HCT116 (cell line): ENCODE measurements at regions not wholly inside any gene's neighbourhood (a gene's known extent, or its start where the extent isn't known, plus 50 kb on each side); places are given as distances from the start of the nearest gene placed in this dataset.
A peak's percentile ranks its signal among the peaks of the same experiment; 100 is the strongest.
"Not testable (repeated sequence)": the region's sequence is repeated elsewhere in the genome, so short reads cannot be mapped to it uniquely, and the experiment has no call there.

Source experiments
- ATAC-seq: fragments of 200-7000 bp; cut with Tn5 transposase; 2 replicates; pipeline ENCODE4 v1.9.1; 2020; ENCODE audit warnings: mild to moderate bottlenecking, moderate library complexity
- BruUV-seq: library from RNA; stranded (reverse); fragments of 400-500 nt; replicated peaks from 2 replicates; lab custom pipeline; 2021; lab: Mats Ljungman, UMichigan
- CTCF ChIA-PET: fragments of 300-600 bp; sonication (Branson Sonifier 250); formaldehyde crosslinking; loops from one replicate; lab custom pipeline; 2021; ENCODE audit warnings: antibody characterized with exemption; lab: Charles Lee
- POLR2A ChIA-PET: fragments of 300-600, 350-600 bp; sonication (Branson Sonifier 250); formaldehyde crosslinking; loops from one replicate; lab custom pipeline; 2021; ENCODE audit warnings: antibody characterized with exemption; lab: Charles Lee
- RAD21 ChIA-PET, 2 experiments: fragments of 300-600 bp; sonication (Branson Sonifier 250); formaldehyde crosslinking; loops; one replicate each; lab custom pipeline; 2023; ENCODE audit warnings: low total read pairs in 2 of 2; ENCODE audit not compliant: uncharacterized antibody in 2 of 2, unreplicated experiment in 2 of 2, low non-redundant PET in 1 of 2; lab: Charles Lee
- DNase-seq: peaks from one replicate; pipeline ENCODE4 v3.0.0-alpha.2; 2010; ENCODE audit warnings: low read depth, low spot score
- H2AFZ ChIP-seq: fragments of 200-600 bp; shearing (Covaris generic), sonication (generic); 2 replicates; pipeline ENCODE4 v1.6.1; 2017; ENCODE audit warnings: low read depth, mixed run types, mixed read lengths, antibody characterized with exemption, low read length; ENCODE audit not compliant: poor library complexity, severe bottlenecking
- H3K27ac ChIP-seq: 2 replicates; pipeline ENCODE4 v1.5.1; 2012; ENCODE audit warnings: low read depth, low read length
- H3K27me3 ChIP-seq: fragments of 200-600 bp; sonication (generic); 2 replicates; pipeline ENCODE4 v1.6.1; 2016; ENCODE audit warnings: mixed run types, low read length, mixed read lengths; ENCODE audit not compliant: insufficient read depth
- H3K36me3 ChIP-seq, 2 experiments: fragments of 200-500 bp in 1 of 2; fragments of 200-600 bp in 1 of 2; sonication (Bioruptor generic) in 1 of 2; sonication (generic) in 1 of 2; 2 replicates each; pipeline versions ENCODE4 v1.5.1 to v1.6.1; 2014 to 2016; ENCODE audit warnings: low read length in 2 of 2, inconsistent platforms in 1 of 2, mixed read lengths in 1 of 2, mixed run types in 1 of 2; ENCODE audit not compliant: insufficient read depth in 2 of 2, control insufficient read depth in 1 of 2
- H3K4me1 ChIP-seq, 2 experiments: fragments of 200-600 bp in 1 of 2; sonication (generic) in 1 of 2; 2 replicates each; pipeline versions ENCODE4 v1.5.1 to v1.6.1; 2012 to 2017; ENCODE audit warnings: low read length in 2 of 2, inconsistent platforms in 1 of 2, mild to moderate bottlenecking in 1 of 2, mixed read lengths in 1 of 2, mixed run types in 1 of 2, moderate library complexity in 1 of 2; ENCODE audit not compliant: insufficient read depth in 2 of 2, control insufficient read depth in 1 of 2
- H3K4me2 ChIP-seq: fragments of 200-600 bp; sonication (generic); 2 replicates; pipeline ENCODE4 v1.6.1; 2017; ENCODE audit warnings: mixed run types, low read length, mixed read lengths
- H3K4me3 ChIP-seq, 2 experiments: fragments of 200-600 bp in 1 of 2; sonication (generic) in 1 of 2; replicated peaks in 1 of 2; 2 replicates each; pipeline ENCODE4 v1.5.1; 2011 to 2016; ENCODE audit warnings: low read length in 2 of 2, control low read depth in 1 of 2, low read depth in 1 of 2, mild to moderate bottlenecking in 1 of 2, mixed read lengths in 1 of 2, mixed run types in 1 of 2
- H3K79me2 ChIP-seq: fragments of 200-600 bp; sonication (generic); 2 replicates; pipeline ENCODE4 v1.6.1; 2017; ENCODE audit warnings: mild to moderate bottlenecking, mixed run types, low read length, moderate library complexity, mixed read lengths; ENCODE audit not compliant: insufficient read depth
- H3K9ac ChIP-seq: fragments of 200-600 bp; sonication (generic); 2 replicates; pipeline ENCODE4 v1.6.1; 2016; ENCODE audit warnings: low read length, mixed read lengths
- H3K9me2 ChIP-seq: fragments of 200-600 bp; sonication (generic), shearing (Covaris generic); 2 replicates; pipeline ENCODE4 v1.6.1; 2017; ENCODE audit warnings: mixed run types, mild to moderate bottlenecking, moderate library complexity; ENCODE audit not compliant: insufficient read depth
- H3K9me3 ChIP-seq, 2 experiments: fragments of 200-500 bp in 1 of 2; fragments of 200-600 bp in 1 of 2; sonication (Bioruptor generic) in 1 of 2; sonication (generic) in 1 of 2; 2 replicates each; pipeline ENCODE4 v1.6.1; 2014 to 2017; ENCODE audit warnings: low read length in 2 of 2, mixed read lengths in 2 of 2, inconsistent platforms in 1 of 2, low read depth in 1 of 2, mild to moderate bottlenecking in 1 of 2, mixed run types in 1 of 2, moderate library complexity in 1 of 2; ENCODE audit not compliant: control insufficient read depth in 1 of 2, insufficient read depth in 1 of 2
- H4K20me1 ChIP-seq: fragments of 200-600 bp; sonication (generic), shearing (Covaris generic); 2 replicates; pipeline ENCODE4 v1.6.1; 2017; ENCODE audit warnings: mixed run types, mild to moderate bottlenecking, moderate library complexity; ENCODE audit not compliant: insufficient read depth
- CBX3 ChIP-seq: IDR thresholded peaks from 2 replicates; pipeline ENCODE4 v1.6.1; 2012; ENCODE audit warnings: low read depth
- EGR1 ChIP-seq: IDR thresholded peaks from 2 replicates; pipeline ENCODE4 v1.6.1; 2012; ENCODE audit warnings: low read depth
- ELF1 ChIP-seq: IDR thresholded peaks from 2 replicates; pipeline ENCODE4 v1.6.1; 2012; ENCODE audit warnings: low read depth, borderline replicate concordance
- EZH2phosphoT487 ChIP-seq: fragments of 200-600 bp; IDR thresholded peaks from 2 replicates; pipeline ENCODE4 v1.6.1; 2018; ENCODE audit warnings: antibody characterized with exemption, borderline replicate concordance
- JUND ChIP-seq: IDR thresholded peaks from 2 replicates; pipeline ENCODE4 v1.6.1; 2012
- POLR2A ChIP-seq: IDR thresholded peaks from 2 replicates; pipeline ENCODE4 v1.7.0; 2011; ENCODE audit warnings: borderline replicate concordance; ENCODE audit not compliant: insufficient read depth, insufficient read length; ENCODE audit errors: extremely low read depth
- POLR2AphosphoS5 ChIP-seq: IDR thresholded peaks from 2 replicates; pipeline ENCODE4 v1.6.1; 2011; ENCODE audit warnings: mild to moderate bottlenecking, low read depth, low read length, moderate library complexity
- SIN3A ChIP-seq: IDR thresholded peaks from 2 replicates; pipeline ENCODE4 v1.6.1; 2012; ENCODE audit warnings: low read depth
- SRF ChIP-seq: IDR thresholded peaks from 2 replicates; pipeline ENCODE4 v1.6.1; 2012; ENCODE audit warnings: low read depth
- TCF7L2 ChIP-seq: IDR thresholded peaks from 2 replicates; pipeline ENCODE4 v1.7.0; 2011; ENCODE audit warnings: borderline replicate concordance, inconsistent platforms; ENCODE audit not compliant: insufficient read depth, insufficient read length; ENCODE audit errors: extremely low read depth
- YY1 ChIP-seq: IDR thresholded peaks from 2 replicates; pipeline ENCODE4 v1.6.1; 2011; ENCODE audit warnings: low read length, low read depth, moderate library complexity, mild to moderate bottlenecking; ENCODE audit not compliant: insufficient replicate concordance; ENCODE audit errors: extremely low read depth
- ZNF274 ChIP-seq: fragments of 200-500 bp; sonication (Bioruptor generic); IDR thresholded peaks from 2 replicates; pipeline ENCODE4 v1.6.1; 2014; ENCODE audit warnings: mild to moderate bottlenecking, low read depth, low read length, inconsistent platforms
- intact Hi-C: fragments of 100-400 bp; cut with micrococcal nuclease; formaldehyde crosslinking; loops from 2 replicates; pipeline ENCODE4 v1.10.0; 2022
- TF ChIP-seq, protein P1 (sequence below): IDR thresholded peaks from 2 replicates; pipeline ENCODE4 v1.6.1; 2012
- TF ChIP-seq, protein P2 (sequence below): IDR thresholded peaks from 2 replicates; pipeline ENCODE4 v1.6.1; 2012; ENCODE audit warnings: low read depth

DNA sequence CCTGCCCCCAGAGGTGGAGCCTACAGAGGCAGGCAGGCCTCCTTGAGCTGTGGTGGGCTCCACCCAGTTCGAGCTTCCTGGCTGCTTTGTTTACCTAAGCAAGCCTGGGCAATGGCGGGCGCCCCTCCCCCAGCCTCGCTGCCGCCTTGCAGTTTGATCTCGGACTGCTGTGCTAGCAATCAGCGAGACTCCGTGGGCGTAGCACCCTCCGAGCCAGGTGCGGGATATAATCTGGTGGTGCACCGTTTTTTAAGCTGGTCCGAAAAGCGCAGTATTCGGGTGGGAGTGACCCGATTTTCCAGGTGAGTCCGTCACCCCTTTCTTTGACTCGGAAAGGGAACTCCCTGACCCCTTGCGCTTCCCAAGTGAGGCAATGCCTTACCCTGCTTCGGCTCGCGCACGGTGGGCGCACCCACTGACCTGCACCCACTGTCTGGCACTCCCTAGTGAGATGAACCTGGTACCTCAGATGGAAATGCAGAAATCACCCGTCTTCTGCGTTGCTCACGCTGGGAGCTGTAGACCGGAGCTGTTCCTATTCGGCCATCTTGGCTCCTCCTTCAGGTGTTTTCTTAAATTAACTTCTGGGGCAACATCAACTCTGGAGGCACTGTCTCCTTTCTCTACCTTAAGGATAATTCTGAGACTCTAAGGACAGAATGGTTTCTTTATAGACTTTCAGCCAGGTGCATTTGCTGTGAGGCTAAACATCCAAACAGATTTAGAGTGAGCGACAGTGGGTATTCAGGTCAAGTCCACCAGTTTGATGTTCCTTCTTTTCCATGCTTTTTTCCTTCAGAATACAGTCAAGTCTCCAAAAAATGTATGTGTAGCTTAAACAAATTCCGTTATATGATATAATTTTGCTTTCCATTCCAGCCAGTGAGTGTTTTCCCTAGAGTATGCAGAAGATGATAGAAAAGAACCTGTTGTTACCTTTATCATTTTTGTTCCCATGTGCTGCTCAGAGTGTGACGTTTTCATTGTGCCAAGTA lies 170.8 kb downstream of the KCNRG start:
- TF ChIP-seq, protein P1, sequence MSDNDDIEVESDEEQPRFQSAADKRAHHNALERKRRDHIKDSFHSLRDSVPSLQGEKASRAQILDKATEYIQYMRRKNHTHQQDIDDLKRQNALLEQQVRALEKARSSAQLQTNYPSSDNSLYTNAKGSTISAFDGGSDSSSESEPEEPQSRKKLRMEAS = peak; percentile 28; the same call in 1 of the 2 replicates
- H3K79me2 ChIP-seq = peaks cover 11% of the 10 kb centered on the region
- peak overlapping the region; percentile 73 for H3K27ac ChIP-seq
- H3K9me2 ChIP-seq, intact Hi-C loops, H4K20me1 ChIP-seq, H3K9me3 ChIP-seq, DNase-seq, CTCF ChIA-PET, POLR2A ChIA-PET, H3K36me3 ChIP-seq, H3K27me3 ChIP-seq: not testable (repeated sequence)
- peak overlapping the region; percentile 60 to 64 for H3K4me3 ChIP-seq
- RAD21 ChIA-PET = interaction anchor here in 1 of 2 experiments (0.7 kb wide), 1 partner anchor 59 kb away, joined by 3 read pairs; no protein-coding TSS in a partner anchor
- peak overlapping the region; percentile 88 for H3K4me2 ChIP-seq
- TSS peak; percentile 49 for BruUV-seq
- ATAC-seq = peak; percentile 69
- H3K4me1 ChIP-seq = peaks cover 7 to 11% of the 10 kb centered on the region in 2 experiments
- H3K9ac ChIP-seq = peak overlapping the region; percentile 64
- peak overlapping the region; percentile 70 for H2AFZ ChIP-seq

DNA sequence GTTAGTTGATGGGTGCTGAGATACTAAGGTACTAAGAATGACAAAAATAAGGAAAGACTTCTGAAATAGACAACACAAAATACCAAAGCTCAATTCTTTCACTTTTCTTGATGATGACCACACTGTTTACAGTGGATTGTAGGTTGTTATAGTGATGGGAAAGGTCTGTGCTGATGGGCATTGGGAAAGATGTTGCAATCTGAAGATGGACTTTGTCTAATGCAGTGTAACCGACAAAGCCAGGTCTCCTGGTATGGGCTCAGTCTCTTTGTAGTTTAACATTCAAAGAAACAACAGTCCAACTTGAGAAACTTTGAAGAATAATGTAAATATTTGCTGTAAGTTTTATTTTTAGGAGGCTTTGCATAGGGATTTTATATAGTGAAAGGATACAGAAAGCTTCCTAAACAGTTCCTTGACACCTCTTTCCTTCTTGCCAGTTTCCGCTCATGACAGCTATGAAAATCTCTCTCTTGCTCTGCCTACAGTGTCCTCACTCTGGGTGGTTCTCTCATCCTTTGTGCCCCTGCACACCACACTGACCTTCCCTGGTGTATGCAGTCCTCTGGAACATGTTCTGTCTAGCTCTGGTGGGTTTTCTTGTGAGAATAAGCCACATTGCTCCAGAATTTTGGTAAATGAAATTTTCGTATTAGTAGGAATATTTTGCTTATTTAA lies 172.2 kb downstream of the KCNRG start:
- Histone ChIP-seq H3K4me2 (peak overlapping the region; percentile 88; the same call in 1 of the 2 replicates), H3K27ac (no peak overlapping the region), H3K4me3 (no peak overlapping the region), H2AFZ (no peak overlapping the region), H3K27me3 (no peaks in the 10 kb centered on the region), H4K20me1 (no peaks in the 10 kb centered on the region), H3K9ac (no peak overlapping the region), H3K36me3 (no peaks in the 10 kb centered on the region), H3K79me2 (peaks cover 11% of the 10 kb centered on the region), H3K4me1 (peaks cover 7 to 16% of the 10 kb centered on the region in 2 experiments), H3K9me3 (no peaks in the 10 kb centered on the region), H3K9me2 (no peaks in the 10 kb centered on the region)
- ChIA-PET CTCF (no interaction called here), RAD21 (no interaction called here), POLR2A (interaction anchor here (0.6 kb wide), 1 partner anchor 24 kb away, joined by 3 read pairs; no protein-coding TSS in a partner anchor)
- no TSS peak for BruUV-seq
- ATAC-seq = no peak
- intact Hi-C loops = no loop called here
- DNase-seq = no peak
- no peak for TF ChIP-seq YY1
- no peak for TF ChIP-seq TCF7L2
- no peak for TF ChIP-seq POLR2AphosphoS5
- no peak for TF ChIP-seq SIN3A
- no peak for TF ChIP-seq ZNF274
- no peak for TF ChIP-seq JUND
- no peak for TF ChIP-seq EZH2phosphoT487
- TF ChIP-seq EGR1 = no peak
- TF ChIP-seq SRF = no peak
- TF ChIP-seq, protein P2, sequence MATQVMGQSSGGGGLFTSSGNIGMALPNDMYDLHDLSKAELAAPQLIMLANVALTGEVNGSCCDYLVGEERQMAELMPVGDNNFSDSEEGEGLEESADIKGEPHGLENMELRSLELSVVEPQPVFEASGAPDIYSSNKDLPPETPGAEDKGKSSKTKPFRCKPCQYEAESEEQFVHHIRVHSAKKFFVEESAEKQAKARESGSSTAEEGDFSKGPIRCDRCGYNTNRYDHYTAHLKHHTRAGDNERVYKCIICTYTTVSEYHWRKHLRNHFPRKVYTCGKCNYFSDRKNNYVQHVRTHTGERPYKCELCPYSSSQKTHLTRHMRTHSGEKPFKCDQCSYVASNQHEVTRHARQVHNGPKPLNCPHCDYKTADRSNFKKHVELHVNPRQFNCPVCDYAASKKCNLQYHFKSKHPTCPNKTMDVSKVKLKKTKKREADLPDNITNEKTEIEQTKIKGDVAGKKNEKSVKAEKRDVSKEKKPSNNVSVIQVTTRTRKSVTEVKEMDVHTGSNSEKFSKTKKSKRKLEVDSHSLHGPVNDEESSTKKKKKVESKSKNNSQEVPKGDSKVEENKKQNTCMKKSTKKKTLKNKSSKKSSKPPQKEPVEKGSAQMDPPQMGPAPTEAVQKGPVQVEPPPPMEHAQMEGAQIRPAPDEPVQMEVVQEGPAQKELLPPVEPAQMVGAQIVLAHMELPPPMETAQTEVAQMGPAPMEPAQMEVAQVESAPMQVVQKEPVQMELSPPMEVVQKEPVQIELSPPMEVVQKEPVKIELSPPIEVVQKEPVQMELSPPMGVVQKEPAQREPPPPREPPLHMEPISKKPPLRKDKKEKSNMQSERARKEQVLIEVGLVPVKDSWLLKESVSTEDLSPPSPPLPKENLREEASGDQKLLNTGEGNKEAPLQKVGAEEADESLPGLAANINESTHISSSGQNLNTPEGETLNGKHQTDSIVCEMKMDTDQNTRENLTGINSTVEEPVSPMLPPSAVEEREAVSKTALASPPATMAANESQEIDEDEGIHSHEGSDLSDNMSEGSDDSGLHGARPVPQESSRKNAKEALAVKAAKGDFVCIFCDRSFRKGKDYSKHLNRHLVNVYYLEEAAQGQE = no peak
- TF ChIP-seq CBX3 = no peak
- TF ChIP-seq, protein P1 = no peak
- no peak for TF ChIP-seq POLR2A
- no peak for TF ChIP-seq ELF1
